Muscle of leg (tissue), 3 donors: ENCODE measurements at regions not wholly inside any gene's neighbourhood (a gene's known extent, or its start where the extent isn't known, plus 50 kb on each side); places are given as distances from the start of the nearest gene placed in this dataset.
A peak's percentile ranks its signal among the peaks of the same experiment; 100 is the strongest.

Experiments used
- DNase-seq: peaks from one replicate; pipeline ENCODE4 v3.0.0; 2013
- H3K27ac ChIP-seq: one replicate; pipeline ENCODE4 v1.5.1; 2013; ENCODE audit warnings: mild to moderate bottlenecking, low read length, control low read depth
- H3K27me3 ChIP-seq: one replicate; pipeline ENCODE4 v1.6.1; 2013; ENCODE audit warnings: low read length; ENCODE audit not compliant: control insufficient read depth, insufficient read depth
- H3K36me3 ChIP-seq: one replicate; pipeline ENCODE4 v1.6.1; 2013; ENCODE audit warnings: low read length; ENCODE audit not compliant: control insufficient read depth, insufficient read depth
- H3K4me1 ChIP-seq: one replicate; pipeline ENCODE4 v1.6.1; 2013; ENCODE audit warnings: low read length; ENCODE audit not compliant: control insufficient read depth, insufficient read depth
- H3K4me3 ChIP-seq: one replicate; pipeline ENCODE4 v1.5.1; 2013; ENCODE audit warnings: low read length, control low read depth
- H3K9me3 ChIP-seq: replicated peaks from 2 replicates; pipeline ENCODE4 v1.6.1; 2013; ENCODE audit warnings: low read depth, low read length; ENCODE audit not compliant: control insufficient read depth
- WGBS: methylation state at CpG from one replicate; pipeline ENCODE4 v1.1.5; 2013; ENCODE audit warnings: missing lambda C conversion rate; ENCODE audit not compliant: insufficient coverage; 5-methylcytosine and 5-hydroxymethylcytosine counted together

GRCh38 chrX:9188117-9188516, 154.2 kb upstream of the FAM9B start:
- 87% methylated on average over 3 of the region's 3 CpGs for WGBS
- H3K36me3 ChIP-seq: no peaks in the 10 kb centered on the region
- H3K27ac ChIP-seq: no peak overlapping the region
- no peaks in the 10 kb centered on the region for H3K4me1 ChIP-seq
- H3K27me3 ChIP-seq: peaks cover 28% of the 10 kb centered on the region
- no peaks in the 10 kb centered on the region for H3K9me3 ChIP-seq
- no peak for DNase-seq
- no peak overlapping the region for H3K4me3 ChIP-seq

- Histone ChIP-seq H3K4me3 (no peak overlapping the region), H3K27me3 (peaks cover 31% of the 10 kb centered on the region), H3K36me3 (no peaks in the 10 kb centered on the region), H3K4me1 (no peaks in the 10 kb centered on the region), H3K27ac (no peak overlapping the region), H3K9me3 (no peaks in the 10 kb centered on the region)
- 33% methylated on average over 1 of the region's 9 CpGs for WGBS
- no peak for DNase-seq
Measured at GRCh38 chrX:9189286-9189685, 155.4 kb upstream of the FAM9B start.

GRCh38 chrX:9191392-9191791, 157.5 kb upstream of the FAM9B start:
- 82% methylated on average over 4 of the region's 5 CpGs for WGBS
- no peak overlapping the region for H3K27ac ChIP-seq
- peaks cover 31% of the 10 kb centered on the region for H3K27me3 ChIP-seq
- H3K4me3 ChIP-seq: no peak overlapping the region
- no peaks in the 10 kb centered on the region for H3K9me3 ChIP-seq
- H3K36me3 ChIP-seq: no peaks in the 10 kb centered on the region
- H3K4me1 ChIP-seq: no peaks in the 10 kb centered on the region
- DNase-seq: no peak

GRCh38 chrX:9195199-9195880, 161.4 kb upstream of the FAM9B start:
- no peaks in the 10 kb centered on the region for H3K36me3 ChIP-seq
- no peak overlapping the region for H3K4me3 ChIP-seq
- 60% methylated on average over 1 of the region's 4 CpGs for WGBS
- DNase-seq: no peak
- no peak overlapping the region for H3K27ac ChIP-seq
- H3K27me3 ChIP-seq: peaks cover 24% of the 10 kb centered on the region
- H3K9me3 ChIP-seq: no peaks in the 10 kb centered on the region
- H3K4me1 ChIP-seq: no peaks in the 10 kb centered on the region

DNA sequence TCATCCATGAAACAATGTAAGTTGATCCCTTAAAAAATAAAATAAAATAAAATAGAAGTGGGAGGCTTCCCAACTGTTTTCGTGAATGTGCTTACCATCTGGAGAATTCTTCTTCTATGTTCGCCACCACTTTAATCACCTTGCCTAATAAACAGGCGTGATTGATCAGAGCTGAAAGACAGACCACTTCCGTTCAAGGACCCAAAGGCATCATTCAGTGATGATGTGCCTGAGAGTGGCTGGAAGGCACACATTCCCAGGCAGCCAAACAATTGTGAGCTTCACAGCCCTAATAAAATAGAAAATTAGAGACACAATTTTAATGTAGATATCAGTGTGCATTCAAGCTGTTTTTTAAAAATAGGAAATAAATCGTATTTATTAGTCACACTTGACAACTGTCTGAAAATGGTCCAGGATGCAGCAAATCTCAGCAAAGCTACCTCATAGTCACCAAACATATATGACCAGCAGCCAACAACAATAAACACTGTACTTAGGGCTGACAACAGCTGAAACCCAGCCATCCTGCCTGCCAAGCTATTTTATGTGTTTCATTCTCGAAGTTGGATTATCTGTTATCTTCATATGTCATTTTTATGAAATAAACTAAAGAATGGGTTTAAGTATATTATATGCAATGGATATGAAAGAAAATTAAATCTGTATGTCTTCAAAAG, 163.2 kb upstream of the FAM9B start:
- no peak overlapping the region for H3K4me3 ChIP-seq
- no peaks in the 10 kb centered on the region for H3K36me3 ChIP-seq
- H3K27ac ChIP-seq: no peak overlapping the region
- H3K9me3 ChIP-seq: no peaks in the 10 kb centered on the region
- DNase-seq: peak; percentile 59
- peaks cover 28% of the 10 kb centered on the region for H3K27me3 ChIP-seq
- WGBS: no CpG with 5 or more reads among the region's 6 CpGs
- no peaks in the 10 kb centered on the region for H3K4me1 ChIP-seq

DNA sequence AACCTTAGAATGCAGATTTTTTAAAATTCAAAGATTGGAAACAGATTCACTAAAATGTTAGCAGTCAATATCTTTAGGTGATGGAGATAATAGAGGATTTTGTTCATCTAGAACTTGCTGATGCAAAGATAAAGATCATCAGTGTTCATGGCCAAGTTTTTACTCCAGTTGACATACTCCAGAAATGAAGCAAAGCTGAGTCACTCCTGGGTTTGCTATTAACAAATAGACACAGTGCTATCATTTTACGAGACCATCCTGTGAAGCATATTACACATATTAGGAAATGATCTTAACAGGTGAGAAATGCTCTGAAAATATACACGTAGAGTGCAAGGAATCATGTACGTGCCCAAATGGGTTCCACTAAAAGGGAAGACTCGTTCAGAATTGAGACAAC, 170.6 kb upstream of the FAM9B start:
- WGBS: 33% methylated on average over 2 of the region's 4 CpGs
- Histone ChIP-seq H3K4me1 (no peaks in the 10 kb centered on the region), H3K36me3 (no peaks in the 10 kb centered on the region)

DNA sequence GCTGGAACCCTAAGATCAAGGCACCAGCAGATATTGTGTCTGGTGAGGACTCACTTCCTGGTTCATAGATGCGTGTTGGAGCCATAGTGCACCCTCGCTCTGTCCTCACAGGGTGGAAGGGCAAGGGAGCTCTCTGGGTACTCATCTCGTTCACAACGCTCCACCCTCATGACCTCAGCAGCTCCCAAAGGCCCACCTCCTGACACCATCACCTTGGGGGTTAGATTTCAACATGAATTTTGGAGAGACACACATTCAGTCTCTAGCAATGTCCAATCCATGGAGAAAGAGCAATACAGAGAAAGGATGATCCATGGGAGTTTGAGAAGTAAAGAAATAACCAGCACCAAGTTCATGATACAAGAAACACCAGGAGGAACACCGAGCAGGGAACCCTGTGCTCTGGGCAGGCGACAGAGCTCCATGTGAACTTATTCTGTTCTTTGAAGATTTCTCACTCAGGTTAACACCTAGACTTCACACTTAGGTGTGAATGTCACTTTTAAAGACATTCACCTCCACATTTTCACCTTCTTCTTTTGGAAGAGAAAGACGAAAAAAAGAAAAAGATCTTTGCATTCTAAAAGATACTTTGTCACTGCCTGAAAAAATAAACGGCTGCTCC, 171.8 kb upstream of the FAM9B start:
- H3K27me3 ChIP-seq: peaks cover 24% of the 10 kb centered on the region
- WGBS: no CpG with 5 or more reads among the region's 8 CpGs
- H3K9me3 ChIP-seq: no peaks in the 10 kb centered on the region
- DNase-seq: no peak
- H3K4me1 ChIP-seq: no peaks in the 10 kb centered on the region
- no peaks in the 10 kb centered on the region for H3K36me3 ChIP-seq
- H3K4me3 ChIP-seq: no peak overlapping the region
- H3K27ac ChIP-seq: no peak overlapping the region

More for the DNA sequence above, 170.6 kb upstream of the FAM9B start:
- no peak overlapping the region for H3K27ac ChIP-seq
- H3K27me3 ChIP-seq: peaks cover 24% of the 10 kb centered on the region
- H3K4me3 ChIP-seq: no peak overlapping the region
- no peaks in the 10 kb centered on the region for H3K9me3 ChIP-seq
- no peak for DNase-seq

DNA sequence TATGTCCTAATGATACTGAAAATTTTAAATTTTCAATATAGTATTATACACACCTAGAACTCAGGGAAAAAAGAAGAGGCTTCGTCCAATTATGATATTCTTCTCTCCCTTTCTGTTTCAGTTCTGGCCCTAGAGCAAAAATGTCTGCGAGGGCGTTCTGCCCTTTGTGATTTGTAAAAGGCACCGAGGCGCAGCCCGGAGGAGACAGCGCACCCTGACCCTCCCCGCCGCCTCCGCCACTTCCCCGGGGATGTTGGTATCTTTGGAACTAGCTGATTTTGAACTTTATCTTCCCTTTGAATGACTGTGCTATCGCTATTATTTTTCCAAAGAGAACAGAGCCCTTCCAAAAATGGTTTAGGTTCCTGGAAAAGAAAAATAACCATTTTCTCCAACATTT, 173.2 kb upstream of the FAM9B start:
- no CpG with 5 or more reads among the region's 12 CpGs for WGBS
- Histone ChIP-seq H3K9me3 (no peaks in the 10 kb centered on the region), H3K27ac (no peak overlapping the region), H3K36me3 (no peaks in the 10 kb centered on the region), H3K27me3 (peaks cover 16% of the 10 kb centered on the region), H3K4me1 (no peaks in the 10 kb centered on the region), H3K4me3 (no peak overlapping the region)
- no peak for DNase-seq

DNA sequence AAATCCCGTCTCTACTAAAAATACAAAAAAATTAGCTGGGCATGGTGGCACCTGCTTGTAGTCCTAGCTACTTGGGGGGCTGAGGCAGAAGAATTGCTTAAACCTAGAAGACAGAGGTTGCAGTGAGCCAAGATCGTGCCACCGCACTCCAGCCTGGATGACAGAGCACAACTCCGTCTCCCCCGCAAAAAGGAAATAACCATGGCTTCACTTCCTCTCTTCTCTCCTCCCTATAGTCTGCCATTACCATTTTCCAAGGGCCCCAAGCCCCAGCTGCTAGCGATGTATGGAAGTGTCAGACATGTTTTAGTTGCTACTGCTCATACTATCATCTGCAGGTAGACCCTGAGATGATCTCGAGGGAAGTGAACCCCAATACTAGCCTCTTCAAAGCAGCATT, 177.3 kb upstream of the FAM9B start:
- Histone ChIP-seq H3K27ac (no peak overlapping the region), H3K27me3 (peaks cover 12% of the 10 kb centered on the region)
- 100% methylated on average over 4 of the region's 7 CpGs for WGBS

DNA sequence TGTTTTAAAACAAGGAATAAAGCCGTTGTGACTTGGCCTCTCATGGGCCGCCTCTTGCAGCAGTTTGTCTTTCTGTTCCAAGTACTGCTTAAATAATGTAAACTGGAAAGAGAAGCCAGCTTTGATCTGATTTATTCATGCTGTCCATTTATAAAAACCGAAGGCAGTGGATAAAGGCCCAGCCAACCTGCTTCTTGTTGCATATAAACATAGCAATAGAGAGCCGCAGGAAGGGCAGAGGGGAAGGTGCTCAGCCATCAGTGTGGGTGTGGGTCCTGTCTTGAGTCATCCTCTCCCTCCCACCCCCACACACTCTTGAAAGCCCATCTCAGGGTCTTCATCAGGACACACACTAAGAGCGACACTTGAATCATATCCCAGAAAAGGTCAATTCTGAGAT, 187.9 kb upstream of the FAM9B start:
- no peak overlapping the region for H3K27ac ChIP-seq
- H3K9me3 ChIP-seq: peaks cover 4% of the 10 kb centered on the region
- peaks cover 12% of the 10 kb centered on the region for H3K27me3 ChIP-seq
- H3K36me3 ChIP-seq: no peaks in the 10 kb centered on the region
- WGBS: 60% methylated on average over 3 of the region's 5 CpGs
- H3K4me1 ChIP-seq: no peaks in the 10 kb centered on the region
- DNase-seq: peak; percentile 33
- H3K4me3 ChIP-seq: no peak overlapping the region

More for the DNA sequence above, 177.3 kb upstream of the FAM9B start:
- no peaks in the 10 kb centered on the region for H3K36me3 ChIP-seq
- H3K9me3 ChIP-seq: no peaks in the 10 kb centered on the region
- DNase-seq: no peak
- H3K4me1 ChIP-seq: no peaks in the 10 kb centered on the region
- no peak overlapping the region for H3K4me3 ChIP-seq
